ENCODE measurements at regions not wholly inside any gene's neighbourhood (a gene's known extent, or its start where the extent isn't known, plus 50 kb on each side); places are given as distances from the start of the nearest gene placed in this dataset.

DNA sequence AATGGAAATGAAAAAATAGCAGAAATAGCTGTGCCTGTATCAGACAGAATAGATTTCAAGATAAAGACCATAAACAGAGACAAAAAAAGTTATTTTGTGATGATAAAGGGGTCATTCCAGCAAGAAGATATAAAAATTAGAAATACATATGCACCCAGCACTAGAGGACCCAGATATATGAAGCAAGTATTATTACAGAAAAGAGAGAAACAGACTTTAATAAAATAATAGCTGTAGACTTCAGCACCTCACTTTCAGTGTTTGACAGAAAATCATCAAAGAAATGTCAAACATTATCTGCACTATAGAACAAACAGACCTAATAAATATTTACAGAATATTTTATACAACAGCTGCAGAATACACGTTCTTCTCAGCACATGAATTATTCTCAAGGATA is 783.7 kb downstream of the PLOD2 start:
- no peak for TF ChIP-seq POLR2A (IDR thresholded peaks at IDR 0.05)
- Histone ChIP-seq H3K9me3 (peaks cover 0 to 5% of the 10 kb centered on the region in 2 donors), H3K27me3 (no peaks in the 10 kb centered on the region), H3K4me1 (no peaks in the 10 kb centered on the region), H3K4me3 (no peak overlapping the region), H3K36me3 (no peaks in the 10 kb centered on the region), H3K27ac (no peak overlapping the region)
- intact Hi-C loops (cut with DNase I; ENCODE audit: low total_unique reads), result no loop called here
- no peak for DNase-seq (ENCODE audit: low spot score in 2 of 2)

- Histone ChIP-seq H3K27ac (no peak overlapping the region), H3K36me3 (no peaks in the 10 kb centered on the region), H3K4me1 (no peaks in the 10 kb centered on the region), H3K27me3 (no peaks in the 10 kb centered on the region), H3K9me3 (peaks cover 0 to under 1% of the 10 kb centered on the region in 2 donors), H3K4me3 (no peak overlapping the region)
- intact Hi-C loops (cut with DNase I; ENCODE audit: low total_unique reads), result no loop called here
- DNase-seq (ENCODE audit: low spot score in 2 of 2), result no peak
- TF ChIP-seq POLR2A (IDR thresholded peaks at IDR 0.05) (no peak), POLR2AphosphoS5 (IDR thresholded peaks at IDR 0.05) (no peak), CTCF (IDR thresholded peaks at IDR 0.05) (no peak)
Measured at GRCh38 chr3:145383416-145383815, 777.6 kb downstream of the PLOD2 start.

- Histone ChIP-seq H3K4me3 (no peak overlapping the region), H3K27me3 (no peaks in the 10 kb centered on the region), H3K9me3 (peaks cover 4 to 5% of the 10 kb centered on the region in 2 donors), H3K36me3 (no peaks in the 10 kb centered on the region), H3K27ac (no peak overlapping the region), H3K4me1 (no peaks in the 10 kb centered on the region)
- DNase-seq (ENCODE audit: low spot score in 2 of 2), result no peak
- TF ChIP-seq POLR2AphosphoS5 (IDR thresholded peaks at IDR 0.05) (no peak), POLR2A (IDR thresholded peaks at IDR 0.05) (no peak), CTCF (IDR thresholded peaks at IDR 0.05) (no peak)
- intact Hi-C loops (cut with DNase I; ENCODE audit: low total_unique reads), result no loop called here
Measured at GRCh38 chr3:145384307-145384706, 776.7 kb downstream of the PLOD2 start.

DNA sequence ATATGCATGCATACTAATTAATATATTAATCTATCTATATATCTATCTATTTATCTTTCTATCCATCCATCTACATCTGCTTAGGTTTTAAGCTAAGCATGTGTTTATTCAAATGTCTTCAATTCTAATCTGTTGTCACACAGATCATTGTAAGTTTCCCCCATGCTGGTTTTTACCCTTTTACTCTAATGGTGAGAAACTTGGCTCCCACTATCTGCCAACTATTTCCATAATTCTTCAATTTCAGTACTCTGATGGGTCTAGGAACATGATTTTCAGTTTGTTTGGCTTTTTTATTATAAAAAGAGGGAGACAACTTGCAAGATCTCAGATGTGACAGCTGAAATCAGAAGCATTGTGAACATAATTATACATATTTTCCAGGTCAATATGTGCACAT is 773.8 kb downstream of the PLOD2 start:
- Histone ChIP-seq H3K4me1 (no peaks in the 10 kb centered on the region), H3K36me3 (no peaks in the 10 kb centered on the region), H3K4me3 (no peak overlapping the region), H3K27me3 (no peaks in the 10 kb centered on the region), H3K27ac (no peak overlapping the region), H3K9me3 (peaks cover 4 to 5% of the 10 kb centered on the region in 2 donors)
- no peak for DNase-seq (ENCODE audit: low spot score in 2 of 2)
- intact Hi-C loops (cut with DNase I; ENCODE audit: low total_unique reads), result no loop called here
- no peak for TF ChIP-seq POLR2A (IDR thresholded peaks at IDR 0.05)

- no peak overlapping the region for H3K27ac ChIP-seq
- DNase-seq (ENCODE audit: low spot score in 2 of 2), result no peak
- intact Hi-C loops (cut with DNase I; ENCODE audit: low total_unique reads), result no loop called here
- no peaks in the 10 kb centered on the region for H3K27me3 ChIP-seq
- H3K9me3 ChIP-seq, result no peaks in the 10 kb centered on the region
- H3K36me3 ChIP-seq, result no peaks in the 10 kb centered on the region
- TF ChIP-seq CTCF (IDR thresholded peaks at IDR 0.05) (no peak), POLR2A (IDR thresholded peaks at IDR 0.05) (no peak), POLR2AphosphoS5 (IDR thresholded peaks at IDR 0.05) (no peak)
- no peaks in the 10 kb centered on the region for H3K4me1 ChIP-seq
- no peak overlapping the region for H3K4me3 ChIP-seq
Measured at GRCh38 chr3:145395421-145395820, 765.6 kb downstream of the PLOD2 start.

GRCh38 chr3:145411605-145412004 is 749.4 kb downstream of the PLOD2 start:
- intact Hi-C loops (cut with DNase I; ENCODE audit: low total_unique reads), result no loop called here
- TF ChIP-seq CTCF (IDR thresholded peaks at IDR 0.05), result no peak
- no peak for TF ChIP-seq POLR2A (IDR thresholded peaks at IDR 0.05)
- TF ChIP-seq POLR2AphosphoS5 (IDR thresholded peaks at IDR 0.05), result no peak
- DNase-seq (ENCODE audit: low spot score in 2 of 2), result no peak

More at GRCh38 chr3:145411605-145412004, 749.4 kb downstream of the PLOD2 start:
- no peaks in the 10 kb centered on the region for H3K36me3 ChIP-seq
- H3K4me3 ChIP-seq, result no peak overlapping the region
- no peaks in the 10 kb centered on the region for H3K4me1 ChIP-seq
- H3K27ac ChIP-seq, result no peak overlapping the region
- peaks cover 0 to 16% of the 10 kb centered on the region in 2 donors for H3K9me3 ChIP-seq
- no peaks in the 10 kb centered on the region for H3K27me3 ChIP-seq

Measured in breast epithelium (tissue), 4 donors.